ENCODE measurements at regions not wholly inside any gene's neighbourhood (a gene's known extent, or its start where the extent isn't known, plus 50 kb on each side); places are given as distances from the start of the nearest gene placed in this dataset.

DNA sequence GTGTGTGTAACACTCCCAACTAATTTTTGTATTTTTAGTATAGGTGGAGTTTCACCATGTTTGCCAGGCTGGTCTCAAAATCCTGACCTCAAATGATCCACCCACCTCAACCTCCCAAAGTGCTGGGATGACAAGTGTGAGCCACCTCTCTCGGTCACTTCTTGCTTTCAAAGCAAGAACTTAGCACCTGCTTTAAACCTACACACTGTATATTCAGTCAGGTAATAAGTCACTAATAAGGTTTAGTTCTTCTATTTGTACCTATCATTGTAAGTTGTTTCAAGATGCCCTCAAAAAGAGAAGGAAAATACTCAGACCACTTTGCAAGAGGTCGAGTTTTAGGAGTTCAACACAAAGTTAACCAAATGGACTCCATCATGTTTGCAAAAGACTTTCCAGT lies 431.3 kb downstream of the MRPL39 start:
- TF ChIP-seq, protein P1, sequence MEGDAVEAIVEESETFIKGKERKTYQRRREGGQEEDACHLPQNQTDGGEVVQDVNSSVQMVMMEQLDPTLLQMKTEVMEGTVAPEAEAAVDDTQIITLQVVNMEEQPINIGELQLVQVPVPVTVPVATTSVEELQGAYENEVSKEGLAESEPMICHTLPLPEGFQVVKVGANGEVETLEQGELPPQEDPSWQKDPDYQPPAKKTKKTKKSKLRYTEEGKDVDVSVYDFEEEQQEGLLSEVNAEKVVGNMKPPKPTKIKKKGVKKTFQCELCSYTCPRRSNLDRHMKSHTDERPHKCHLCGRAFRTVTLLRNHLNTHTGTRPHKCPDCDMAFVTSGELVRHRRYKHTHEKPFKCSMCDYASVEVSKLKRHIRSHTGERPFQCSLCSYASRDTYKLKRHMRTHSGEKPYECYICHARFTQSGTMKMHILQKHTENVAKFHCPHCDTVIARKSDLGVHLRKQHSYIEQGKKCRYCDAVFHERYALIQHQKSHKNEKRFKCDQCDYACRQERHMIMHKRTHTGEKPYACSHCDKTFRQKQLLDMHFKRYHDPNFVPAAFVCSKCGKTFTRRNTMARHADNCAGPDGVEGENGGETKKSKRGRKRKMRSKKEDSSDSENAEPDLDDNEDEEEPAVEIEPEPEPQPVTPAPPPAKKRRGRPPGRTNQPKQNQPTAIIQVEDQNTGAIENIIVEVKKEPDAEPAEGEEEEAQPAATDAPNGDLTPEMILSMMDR (IDR thresholded peaks at IDR 0.05): no peak
- TF ChIP-seq POLR2A (IDR thresholded peaks at IDR 0.05): no peak
